GM18861 (cell line): ENCODE measurements at regions not wholly inside any gene's neighbourhood (a gene's known extent, or its start where the extent isn't known, plus 50 kb on each side); places are given as distances from the start of the nearest gene placed in this dataset.

Experiments
- ATAC-seq: cut with Tn5 transposase; IDR thresholded peaks from one replicate; pipeline ENCODE4 v1.9.1; 2021; ENCODE audit not compliant: unreplicated experiment

DNA sequence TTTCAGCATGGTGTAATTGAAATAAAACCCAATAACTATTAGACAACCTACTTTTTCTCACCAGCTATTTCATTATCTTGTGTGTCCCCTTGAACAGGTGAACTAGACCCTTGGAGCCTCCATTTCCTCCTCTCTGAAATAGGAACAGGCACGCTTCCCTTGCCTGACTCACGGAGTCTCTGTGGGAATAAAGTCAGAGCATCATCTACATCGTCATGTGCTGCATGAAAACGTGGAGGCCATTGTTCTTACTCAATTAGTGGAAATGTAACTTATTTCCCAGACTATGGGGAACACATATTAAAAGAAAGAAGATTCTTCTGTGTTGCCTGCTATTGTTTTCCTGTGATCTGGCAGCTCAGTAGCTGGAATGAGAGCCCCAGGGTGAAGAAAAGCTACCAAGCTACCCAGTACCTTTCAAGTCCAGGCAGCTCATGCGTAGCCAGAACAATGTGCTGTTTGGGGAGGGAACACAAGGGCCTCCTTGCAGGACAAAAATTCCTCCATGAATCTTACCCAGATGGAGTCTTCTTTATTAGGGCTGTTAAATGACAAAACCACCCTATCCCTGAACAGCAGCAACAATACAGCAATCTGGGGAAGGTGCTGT, 59.8 kb downstream of the SOX11 start:
- ATAC-seq, result no peak

DNA sequence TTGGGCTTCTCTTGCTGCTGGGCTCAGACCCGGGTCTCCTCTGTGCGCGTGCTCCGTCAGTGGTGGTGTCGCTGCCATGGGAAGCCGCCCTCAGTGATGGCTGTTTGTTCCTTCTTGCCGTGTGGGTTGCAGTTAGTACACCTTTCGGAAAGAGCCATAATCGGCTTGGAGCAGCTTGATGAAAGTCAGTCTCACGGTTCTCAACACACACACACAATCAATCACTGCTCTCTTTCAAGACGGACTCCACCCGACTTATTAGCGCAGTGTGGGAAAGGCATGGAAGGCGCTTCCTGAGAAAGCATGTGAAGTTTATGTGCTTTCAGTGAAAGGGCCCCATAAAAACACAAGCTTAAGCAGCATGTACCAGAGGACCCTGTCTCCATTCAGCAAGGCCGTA, 64.1 kb downstream of the SOX11 start:
- no peak for ATAC-seq

DNA sequence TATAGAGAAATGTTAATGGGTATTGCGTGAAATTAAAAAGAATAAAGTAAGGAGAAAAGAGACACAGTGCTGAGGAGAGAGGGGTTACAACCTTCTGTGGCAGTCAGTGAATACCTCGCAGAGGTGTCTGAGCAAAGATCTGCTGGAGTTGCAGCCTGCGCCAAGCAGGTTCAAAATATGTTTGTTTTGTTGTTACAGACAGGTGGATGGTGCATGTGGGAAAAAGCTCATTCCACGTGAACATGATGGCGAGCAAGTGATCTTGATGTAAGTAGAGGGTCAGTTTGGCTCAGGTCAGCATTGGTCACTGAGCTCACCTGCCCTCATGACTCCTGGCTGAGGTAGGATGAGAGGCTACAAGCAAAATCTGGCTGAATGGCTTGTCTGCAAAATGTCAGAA, 66.2 kb downstream of the SOX11 start:
- ATAC-seq, result no peak

DNA sequence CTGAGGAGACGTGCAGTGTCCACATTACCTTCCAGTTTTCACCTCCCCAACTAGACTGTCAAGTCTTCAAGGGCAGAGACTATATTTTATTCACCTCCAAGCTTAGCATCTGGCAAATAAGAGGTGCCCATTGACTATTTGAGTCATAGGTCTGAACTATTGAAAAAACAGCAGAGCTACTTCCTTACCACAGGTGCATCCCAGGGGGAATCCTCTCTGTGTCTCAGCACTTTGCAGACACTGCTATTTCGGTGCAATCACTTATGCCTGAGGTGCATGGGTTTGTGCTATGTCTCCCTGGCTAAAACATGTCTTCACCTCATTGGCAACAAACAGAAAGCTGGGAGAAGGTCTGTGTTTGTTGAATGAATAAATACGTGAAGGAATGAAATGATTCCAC, 67.8 kb downstream of the SOX11 start:
- ATAC-seq, result no peak

DNA sequence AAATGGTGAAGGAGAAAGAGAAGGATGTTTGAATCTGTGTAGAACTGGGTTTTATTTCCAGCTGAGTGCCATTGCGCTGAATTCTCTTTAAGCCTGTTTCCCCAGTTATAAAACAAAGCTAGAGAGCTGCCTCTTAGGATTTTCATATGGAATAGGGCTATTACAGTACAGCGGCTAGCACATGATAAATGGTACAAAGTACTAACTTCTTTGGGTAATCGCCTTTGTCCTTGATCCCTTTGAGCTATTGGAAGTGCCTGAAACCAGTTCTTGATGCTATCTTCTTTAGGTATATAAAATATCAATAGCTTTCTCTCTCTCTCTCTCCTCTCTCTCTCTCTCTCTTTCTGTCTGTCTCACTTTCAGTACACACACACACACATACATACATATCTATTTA, 71.3 kb downstream of the SOX11 start:
- ATAC-seq, result no peak

DNA sequence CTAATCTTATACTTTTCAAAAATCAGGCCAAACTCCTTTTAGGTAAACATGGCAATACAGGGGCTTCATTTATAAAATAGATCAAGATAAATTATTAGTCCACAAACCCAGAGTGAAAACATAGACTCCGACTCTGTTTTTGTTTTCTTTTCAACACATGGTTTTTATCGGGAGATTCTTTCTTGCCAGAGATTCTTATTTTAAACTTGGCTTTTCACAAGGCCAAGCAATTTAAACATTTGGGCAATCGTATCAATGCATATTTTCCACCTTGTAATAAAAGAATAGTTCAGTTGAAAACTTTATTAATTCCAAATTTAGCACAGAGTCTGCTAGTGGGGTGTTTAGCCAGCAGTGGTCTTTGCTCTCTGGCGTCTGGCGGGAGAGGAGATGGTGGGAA, 71.9 kb downstream of the SOX11 start:
- no peak for ATAC-seq

DNA sequence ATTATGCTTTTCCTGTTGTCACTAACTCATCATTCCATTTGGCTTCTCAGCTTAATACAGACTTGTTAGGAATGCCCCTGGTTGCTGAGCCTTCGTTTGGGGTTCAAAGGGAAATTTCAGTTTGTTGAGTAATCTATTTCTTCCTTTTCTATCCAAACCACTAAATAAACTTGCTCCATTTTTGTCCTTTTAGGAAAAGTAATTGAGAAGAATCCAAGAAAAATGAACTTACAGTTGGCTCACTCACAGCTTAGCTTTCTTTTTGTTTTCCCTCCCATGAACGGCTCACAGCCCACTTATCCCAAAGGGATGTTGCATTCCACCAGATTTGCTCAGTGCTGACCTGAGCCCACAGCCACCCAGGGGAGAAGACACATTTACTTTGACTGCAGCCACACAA, 73.9 kb downstream of the SOX11 start:
- ATAC-seq, result no peak

DNA sequence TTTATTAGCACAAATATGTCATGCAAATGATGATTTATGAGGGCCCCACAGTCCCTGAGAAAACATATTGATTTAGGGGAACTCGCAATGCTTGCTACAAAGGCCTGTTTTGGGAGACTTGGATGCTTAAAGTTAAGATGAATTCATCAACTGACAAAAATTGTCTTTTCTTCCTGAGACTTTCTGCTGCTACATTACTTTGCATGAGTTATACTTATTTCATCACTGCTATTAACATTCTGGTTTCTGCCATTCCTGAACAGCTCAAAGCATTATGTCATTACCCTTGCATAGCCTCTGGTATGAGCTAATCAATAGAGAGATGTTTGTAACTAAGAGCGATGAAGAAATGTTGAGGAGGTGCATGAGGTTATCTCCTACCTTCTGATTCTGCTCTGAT, 74.4 kb downstream of the SOX11 start:
- ATAC-seq, result no peak

DNA sequence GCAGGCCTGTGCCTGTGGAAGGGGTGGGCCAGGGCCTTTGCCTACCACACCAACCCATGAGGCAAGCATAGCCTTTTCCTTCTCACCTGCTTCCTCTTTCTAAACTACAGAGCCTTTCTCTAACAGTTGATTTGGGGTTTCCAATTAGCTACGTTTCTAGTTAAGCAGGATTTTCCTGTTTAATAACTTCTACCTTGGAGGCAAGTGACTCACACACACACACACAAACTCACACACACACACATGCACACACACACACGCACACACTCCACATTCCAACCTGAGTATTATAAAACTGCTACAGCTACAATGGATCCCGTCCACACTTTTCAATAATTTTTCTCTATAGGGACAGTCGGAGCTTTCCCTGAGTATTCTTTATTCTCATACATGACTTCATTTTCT, 84.9 kb downstream of the SOX11 start:
- no peak for ATAC-seq

DNA sequence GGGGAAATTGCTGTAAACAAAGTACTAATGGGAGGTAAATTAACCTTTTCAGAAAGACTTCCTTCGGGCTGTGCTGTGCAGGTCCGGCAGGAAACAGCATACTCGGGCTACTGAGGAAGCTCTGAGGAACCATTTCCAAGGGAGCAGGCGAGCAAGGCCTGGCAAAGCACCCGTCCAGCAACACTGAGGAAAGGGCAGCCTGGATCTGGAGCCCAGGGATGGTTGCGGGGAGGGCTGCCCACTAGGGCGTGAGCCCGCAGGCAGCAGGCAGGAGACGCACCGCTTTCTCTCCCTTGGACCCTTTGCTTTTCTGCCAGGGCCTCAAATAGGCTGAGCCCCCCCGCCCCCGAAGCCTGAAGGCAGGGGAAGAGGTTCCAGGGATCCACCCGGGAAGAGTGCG, 89.5 kb downstream of the SOX11 start:
- ATAC-seq, result no peak

DNA sequence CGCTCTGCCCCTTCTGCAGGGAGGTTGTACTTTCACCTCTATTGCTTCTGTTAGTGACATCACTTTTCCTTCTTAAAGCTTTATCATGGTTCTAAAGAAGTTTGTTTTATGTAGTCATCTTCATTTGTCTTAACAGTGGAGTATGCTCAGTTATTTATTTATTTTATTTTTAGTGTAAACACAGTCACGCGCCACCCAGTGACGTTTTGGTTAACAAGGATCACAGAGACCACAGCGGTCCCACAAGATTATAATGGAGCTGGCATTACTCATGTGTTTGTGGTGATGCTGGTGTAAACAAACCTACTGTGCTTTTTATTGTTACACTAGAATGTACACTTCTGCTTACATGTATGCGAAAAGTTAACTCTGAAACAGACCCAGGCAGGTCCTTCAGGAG, 89.9 kb downstream of the SOX11 start:
- no peak for ATAC-seq

DNA sequence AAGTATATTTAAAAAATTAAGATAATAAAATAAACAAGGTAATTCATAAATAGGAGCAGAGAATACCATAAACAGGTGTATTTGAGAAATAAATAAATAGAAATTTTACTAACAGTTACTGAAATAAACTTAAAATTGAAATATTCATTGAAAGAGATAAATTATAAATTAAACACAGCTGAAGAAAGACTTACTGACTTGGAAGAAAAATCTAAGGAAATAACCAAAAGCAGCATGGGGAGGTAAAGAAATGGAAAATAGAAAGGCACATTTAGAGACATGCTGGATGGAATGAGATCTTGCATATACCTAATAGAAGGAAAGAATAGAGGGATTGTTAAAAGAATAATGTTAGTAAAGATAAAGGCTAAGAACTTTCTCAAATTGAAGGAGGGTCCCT, 96.3 kb downstream of the SOX11 start:
- ATAC-seq, result no peak

DNA sequence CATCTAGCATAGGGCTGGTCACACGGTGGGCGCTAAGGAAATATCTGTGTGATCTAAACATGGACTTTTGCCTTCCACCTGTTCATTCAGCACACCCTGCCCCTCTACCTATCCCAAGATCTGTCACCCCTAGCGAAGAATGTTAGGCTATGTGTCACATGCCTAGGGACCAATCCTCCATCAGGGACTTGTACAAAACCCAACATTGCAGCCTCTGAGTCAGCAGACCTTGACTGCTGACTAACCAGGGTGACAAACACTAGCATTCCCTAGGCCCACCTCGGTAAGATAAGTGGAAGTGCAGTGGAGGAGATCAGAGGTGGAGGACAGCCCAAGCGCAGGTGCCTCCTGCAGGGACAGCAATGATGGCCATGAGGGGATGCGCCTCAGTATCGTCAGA, 99.2 kb downstream of the SOX11 start:
- no peak for ATAC-seq

DNA sequence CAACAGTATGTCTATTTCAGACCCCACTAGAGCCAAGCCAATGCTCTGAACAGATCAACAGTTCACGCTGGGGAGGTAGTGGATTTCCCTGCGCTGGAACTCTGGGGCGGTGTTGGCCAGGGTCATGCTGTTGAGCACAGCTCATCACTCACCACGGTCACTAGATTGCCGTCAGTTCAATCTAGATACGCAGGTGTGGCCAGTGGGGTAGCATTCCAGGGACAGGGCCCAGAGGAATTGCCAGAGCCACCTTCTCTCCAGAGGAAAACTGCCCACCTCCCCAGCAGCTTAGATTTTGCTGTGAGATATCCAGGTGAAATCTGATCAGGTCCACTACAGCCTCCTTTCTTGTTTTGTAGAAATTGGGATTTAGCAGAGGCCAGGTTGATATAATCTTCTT, 101.8 kb downstream of the SOX11 start:
- no peak for ATAC-seq

DNA sequence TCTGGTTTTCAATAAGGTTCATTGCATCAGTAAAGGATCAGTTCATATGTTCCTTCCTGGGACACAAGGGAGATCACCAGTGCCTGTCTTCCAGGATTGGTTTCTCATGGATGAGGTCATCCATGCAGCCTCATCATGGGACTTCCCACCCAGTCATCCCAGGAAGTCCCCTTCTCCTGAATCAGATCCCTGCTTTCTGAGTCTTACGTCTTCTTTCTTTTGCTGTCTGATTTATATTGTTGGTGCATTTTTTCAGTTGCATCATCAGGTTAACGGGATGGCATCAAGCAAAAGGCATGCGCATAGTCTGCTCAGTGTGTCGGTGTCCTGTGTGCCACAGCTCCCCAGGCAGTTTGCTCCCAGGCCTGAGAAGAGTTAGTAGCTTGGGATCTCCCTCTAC, 105.9 kb downstream of the SOX11 start:
- ATAC-seq, result no peak

DNA sequence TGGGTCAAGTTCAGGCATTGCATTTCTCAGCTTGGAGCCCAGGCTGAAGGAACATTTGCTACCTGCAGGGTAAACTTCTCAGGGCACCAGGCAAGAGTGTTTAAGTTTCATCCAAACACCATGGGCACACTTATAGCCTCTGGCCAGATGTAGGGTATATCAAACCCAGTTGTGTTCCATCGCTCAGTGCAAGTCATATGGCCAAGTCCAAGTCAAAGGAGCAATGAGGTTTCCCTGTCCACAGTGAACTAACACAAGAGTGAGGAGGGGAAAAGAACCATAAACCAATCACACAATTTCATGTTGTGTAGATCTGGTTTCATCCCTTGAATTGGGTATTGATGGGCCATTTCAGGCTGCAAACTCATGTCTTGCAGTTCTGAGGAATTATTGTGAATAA, 107.2 kb downstream of the SOX11 start:
- no peak for ATAC-seq

DNA sequence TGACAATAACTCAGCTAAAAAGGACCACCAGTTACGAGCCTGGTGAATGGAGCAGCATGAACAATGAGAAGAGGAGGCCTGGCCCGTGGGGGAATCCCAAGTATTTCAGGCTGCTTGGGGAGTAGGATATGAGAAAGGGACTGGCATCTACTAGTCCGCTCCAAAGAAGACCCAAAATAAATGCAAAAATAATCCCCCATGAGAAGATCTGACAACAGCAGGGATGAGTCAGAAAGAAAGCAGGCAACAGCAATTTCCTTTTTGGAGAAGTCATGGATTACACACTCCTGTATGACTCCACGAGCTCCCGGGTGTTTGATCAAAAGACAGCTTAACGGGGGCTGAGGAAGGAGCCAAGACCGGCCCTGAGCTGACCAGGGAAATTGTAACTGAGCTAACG, 111.4 kb downstream of the SOX11 start:
- ATAC-seq, result no peak

DNA sequence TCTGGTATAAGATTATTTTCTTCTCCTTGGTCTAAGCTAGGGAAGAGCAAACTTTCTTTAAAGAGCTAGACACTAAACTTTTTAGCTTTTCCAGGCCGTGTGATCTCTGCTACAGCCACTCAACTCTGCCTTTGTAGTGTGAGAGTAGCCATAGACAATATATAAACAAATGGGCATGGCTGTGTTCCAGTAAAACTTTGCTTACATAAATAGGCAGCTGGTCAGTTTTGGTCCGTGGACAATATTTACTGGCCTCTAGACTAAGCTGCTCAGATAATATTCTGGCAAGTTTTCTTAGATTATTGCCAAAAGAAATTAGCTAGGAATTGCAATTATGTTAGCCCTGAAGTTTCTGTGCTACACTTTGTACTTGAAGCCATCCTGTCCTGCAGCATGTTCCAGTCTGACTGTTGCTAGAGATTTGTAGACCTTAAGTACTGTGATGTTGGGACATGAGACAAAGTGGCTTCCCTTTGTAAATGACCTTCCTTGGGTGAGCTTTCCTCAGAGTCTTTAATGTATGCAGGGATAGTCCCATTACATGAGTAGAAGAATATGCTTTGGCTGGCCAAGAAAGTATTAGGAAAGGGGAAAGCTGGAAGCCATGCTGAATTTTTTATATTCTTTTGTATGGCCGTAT, 126.9 kb downstream of the SOX11 start:
- ATAC-seq, result no peak

DNA sequence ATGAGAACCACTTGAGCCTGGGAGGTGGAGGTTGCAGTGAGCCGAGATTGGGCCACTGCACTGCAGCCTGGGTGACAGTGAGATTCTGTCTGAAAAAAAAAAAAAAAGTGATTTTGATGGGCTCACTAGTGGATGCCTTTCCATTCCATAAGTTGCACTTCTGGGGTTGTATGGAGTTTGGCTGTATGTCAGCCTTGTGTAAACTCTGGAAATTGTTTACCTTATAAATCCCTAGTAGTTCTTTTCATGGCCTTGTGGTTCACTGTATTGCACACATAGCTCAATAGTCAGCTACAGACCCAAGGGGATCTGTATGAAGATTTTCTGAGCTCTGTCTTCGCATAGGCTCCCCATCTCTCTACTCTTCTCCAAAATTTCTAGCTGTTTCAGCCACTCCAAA, 131.9 kb downstream of the SOX11 start:
- no peak for ATAC-seq

DNA sequence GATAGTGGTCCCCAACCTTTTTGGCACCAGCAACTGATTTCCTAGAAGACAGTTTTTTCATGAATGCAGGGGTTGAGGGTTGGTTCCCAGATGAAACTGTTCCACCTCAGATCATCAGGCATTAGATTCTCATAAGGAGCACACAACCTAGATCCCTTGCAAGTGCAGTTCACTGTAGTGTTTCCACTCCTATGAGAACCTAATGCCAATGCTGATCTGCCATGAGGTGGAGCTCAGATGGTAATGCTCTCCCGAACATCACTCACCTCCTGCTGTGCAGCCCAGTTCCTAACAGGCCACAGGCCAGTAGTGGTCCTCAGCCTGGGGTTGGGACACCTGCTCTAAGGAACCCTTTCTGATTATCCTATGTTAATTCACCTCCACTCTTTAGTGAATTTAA, 133.5 kb downstream of the SOX11 start:
- no peak for ATAC-seq

DNA sequence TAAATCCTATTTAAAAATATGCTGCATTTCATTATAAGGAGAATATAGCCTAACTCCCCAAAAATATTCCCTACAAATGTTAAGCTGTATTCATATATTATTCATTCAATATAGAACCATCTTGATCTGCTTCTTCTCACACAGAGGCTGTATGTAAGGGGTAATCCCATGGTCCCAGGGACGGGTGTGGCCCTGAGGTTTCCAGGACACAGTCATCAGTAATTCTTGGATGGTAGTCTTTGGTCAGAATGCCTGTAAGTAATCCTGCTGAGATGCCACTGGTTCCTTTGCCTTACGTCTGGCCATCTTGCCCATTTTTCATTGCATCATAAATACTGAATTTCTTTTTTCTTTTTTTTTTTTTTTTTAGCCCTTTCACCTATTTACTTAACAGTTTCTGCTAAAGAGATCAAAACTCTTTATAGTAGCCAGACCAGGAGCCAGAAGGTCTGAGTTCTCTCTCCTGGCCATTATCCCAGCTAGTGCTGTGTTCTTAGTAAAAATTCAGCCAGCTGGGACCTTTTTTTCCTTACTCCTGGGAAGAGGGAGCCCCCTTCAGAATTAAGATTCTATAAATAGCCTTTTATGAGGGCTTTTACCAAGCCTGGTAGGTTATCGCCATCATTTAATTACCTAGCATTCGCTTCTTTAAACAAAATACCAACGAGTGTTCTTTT, 134.9 kb downstream of the SOX11 start:
- no peak for ATAC-seq

DNA sequence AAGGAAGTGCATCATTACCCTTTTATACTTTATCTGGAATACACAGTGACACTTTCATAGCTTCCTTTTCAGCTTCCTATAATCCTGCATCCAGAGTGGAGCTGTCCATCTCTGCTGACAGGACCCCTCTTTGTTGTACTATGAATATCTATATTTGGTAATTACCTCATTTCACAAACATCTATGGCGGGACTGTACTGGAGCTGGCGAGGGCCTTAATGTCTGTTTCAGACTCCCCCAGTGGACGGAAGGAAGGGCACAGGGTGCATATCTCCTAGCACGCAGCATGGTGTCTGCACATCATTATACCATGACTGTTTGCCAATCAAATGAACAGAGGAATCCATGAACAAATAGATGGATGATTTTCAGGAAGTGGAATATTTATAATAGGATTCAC, 142.3 kb downstream of the SOX11 start:
- ATAC-seq, result no peak

DNA sequence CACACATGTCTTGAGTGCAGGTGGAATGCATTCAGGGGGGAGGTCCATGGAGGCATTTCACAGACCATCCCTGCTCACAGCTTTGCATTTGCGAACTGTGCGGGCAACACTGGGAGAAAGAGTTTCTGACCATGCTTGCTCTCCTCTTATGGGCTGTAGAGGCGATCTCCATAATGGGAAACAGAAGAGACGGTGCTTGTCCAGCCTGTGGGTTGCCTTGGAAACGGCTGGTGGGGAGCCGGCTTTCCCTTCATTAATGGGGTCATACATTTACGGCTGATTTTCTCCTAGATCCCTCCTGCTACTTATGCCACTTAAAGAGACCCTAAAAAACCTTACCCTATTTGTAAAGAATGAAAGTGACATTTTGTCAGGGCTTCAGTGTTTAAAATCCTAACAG, 147.4 kb downstream of the SOX11 start:
- no peak for ATAC-seq
